K562 (cell line): ENCODE measurements at regions not wholly inside any gene's neighbourhood (a gene's known extent, or its start where the extent isn't known, plus 50 kb on each side); places are given as distances from the start of the nearest gene placed in this dataset.

Source experiments
- CEBPB ChIP-seq: fragments of 450-650 bp; IDR thresholded peaks from 2 replicates; pipeline ENCODE4 v1.6.1; 2016; ENCODE audit warnings: missing genetic modification characterization, missing compliant biosample characterization
- FOXK1 ChIP-seq: sonication (generic); formaldehyde crosslinking; IDR thresholded peaks from 2 replicates; pipeline ENCODE4 v1.8.0; 2022; ENCODE audit warnings: missing genetic modification reagents, mild to moderate bottlenecking, borderline replicate concordance
- NONO ChIP-seq, 2 experiments: fragments of 200-400 bp in 1 of 2; fragments of 450-650 bp in 1 of 2; formaldehyde crosslinking in 1 of 2; IDR thresholded peaks; 2 replicates each; pipeline ENCODE4 v1.6.1; 2017; ENCODE audit warnings: low read depth in 2 of 2, mild to moderate bottlenecking in 2 of 2, moderate library complexity in 2 of 2, low read length in 1 of 2
- TAF1 ChIP-seq: IDR thresholded peaks from 2 replicates; pipeline ENCODE4 v1.6.1; 2011; ENCODE audit warnings: mild to moderate bottlenecking, low read length, moderate library complexity; ENCODE audit not compliant: insufficient read depth, control insufficient read depth, severe bottlenecking; ENCODE audit errors: extremely low read depth
- TF ChIP-seq, protein P1 (sequence below): fragments of 200-400 bp; formaldehyde crosslinking; IDR thresholded peaks from 2 replicates; pipeline ENCODE4 v1.6.1; 2017; ENCODE audit warnings: mild to moderate bottlenecking, low read depth, low read length, moderate library complexity
- TF ChIP-seq, protein P2 (sequence below): fragments of 200-800 bp; sonication (Bioruptor generic); IDR thresholded peaks from 2 replicates; pipeline ENCODE4 v1.6.1; 2016; ENCODE audit warnings: missing genetic modification characterization, missing compliant biosample characterization
- TF ChIP-seq, protein P3 (sequence below): fragments of 450-650 bp; formaldehyde crosslinking; IDR thresholded peaks from 2 replicates; pipeline ENCODE4 v1.4.0; 2020; ENCODE audit warnings: mild to moderate bottlenecking, moderate library complexity

DNA sequence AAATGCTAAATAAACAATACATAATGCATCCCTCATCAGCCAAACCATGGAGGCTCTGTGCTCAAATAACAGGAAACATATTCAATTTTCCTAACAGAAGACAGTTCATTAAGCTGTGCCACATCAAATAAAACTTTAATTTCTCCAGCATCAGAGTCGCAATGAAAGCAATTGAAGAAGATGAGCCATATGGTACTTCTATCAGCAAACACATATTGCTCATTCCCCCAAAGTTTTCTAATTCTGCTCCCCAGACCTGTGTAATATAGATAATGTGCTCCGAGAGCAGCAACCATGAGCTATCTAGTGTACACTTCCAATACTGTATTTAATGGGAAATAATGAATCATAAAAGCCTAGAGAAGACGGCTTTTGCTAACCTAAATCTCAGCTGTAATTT, 263.2 kb downstream of the MEIS1 start (continued):
- TF ChIP-seq, protein P1, sequence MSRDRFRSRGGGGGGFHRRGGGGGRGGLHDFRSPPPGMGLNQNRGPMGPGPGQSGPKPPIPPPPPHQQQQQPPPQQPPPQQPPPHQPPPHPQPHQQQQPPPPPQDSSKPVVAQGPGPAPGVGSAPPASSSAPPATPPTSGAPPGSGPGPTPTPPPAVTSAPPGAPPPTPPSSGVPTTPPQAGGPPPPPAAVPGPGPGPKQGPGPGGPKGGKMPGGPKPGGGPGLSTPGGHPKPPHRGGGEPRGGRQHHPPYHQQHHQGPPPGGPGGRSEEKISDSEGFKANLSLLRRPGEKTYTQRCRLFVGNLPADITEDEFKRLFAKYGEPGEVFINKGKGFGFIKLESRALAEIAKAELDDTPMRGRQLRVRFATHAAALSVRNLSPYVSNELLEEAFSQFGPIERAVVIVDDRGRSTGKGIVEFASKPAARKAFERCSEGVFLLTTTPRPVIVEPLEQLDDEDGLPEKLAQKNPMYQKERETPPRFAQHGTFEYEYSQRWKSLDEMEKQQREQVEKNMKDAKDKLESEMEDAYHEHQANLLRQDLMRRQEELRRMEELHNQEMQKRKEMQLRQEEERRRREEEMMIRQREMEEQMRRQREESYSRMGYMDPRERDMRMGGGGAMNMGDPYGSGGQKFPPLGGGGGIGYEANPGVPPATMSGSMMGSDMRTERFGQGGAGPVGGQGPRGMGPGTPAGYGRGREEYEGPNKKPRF = no peak
- TF ChIP-seq TAF1 = no peak
- TF ChIP-seq, protein P2, sequence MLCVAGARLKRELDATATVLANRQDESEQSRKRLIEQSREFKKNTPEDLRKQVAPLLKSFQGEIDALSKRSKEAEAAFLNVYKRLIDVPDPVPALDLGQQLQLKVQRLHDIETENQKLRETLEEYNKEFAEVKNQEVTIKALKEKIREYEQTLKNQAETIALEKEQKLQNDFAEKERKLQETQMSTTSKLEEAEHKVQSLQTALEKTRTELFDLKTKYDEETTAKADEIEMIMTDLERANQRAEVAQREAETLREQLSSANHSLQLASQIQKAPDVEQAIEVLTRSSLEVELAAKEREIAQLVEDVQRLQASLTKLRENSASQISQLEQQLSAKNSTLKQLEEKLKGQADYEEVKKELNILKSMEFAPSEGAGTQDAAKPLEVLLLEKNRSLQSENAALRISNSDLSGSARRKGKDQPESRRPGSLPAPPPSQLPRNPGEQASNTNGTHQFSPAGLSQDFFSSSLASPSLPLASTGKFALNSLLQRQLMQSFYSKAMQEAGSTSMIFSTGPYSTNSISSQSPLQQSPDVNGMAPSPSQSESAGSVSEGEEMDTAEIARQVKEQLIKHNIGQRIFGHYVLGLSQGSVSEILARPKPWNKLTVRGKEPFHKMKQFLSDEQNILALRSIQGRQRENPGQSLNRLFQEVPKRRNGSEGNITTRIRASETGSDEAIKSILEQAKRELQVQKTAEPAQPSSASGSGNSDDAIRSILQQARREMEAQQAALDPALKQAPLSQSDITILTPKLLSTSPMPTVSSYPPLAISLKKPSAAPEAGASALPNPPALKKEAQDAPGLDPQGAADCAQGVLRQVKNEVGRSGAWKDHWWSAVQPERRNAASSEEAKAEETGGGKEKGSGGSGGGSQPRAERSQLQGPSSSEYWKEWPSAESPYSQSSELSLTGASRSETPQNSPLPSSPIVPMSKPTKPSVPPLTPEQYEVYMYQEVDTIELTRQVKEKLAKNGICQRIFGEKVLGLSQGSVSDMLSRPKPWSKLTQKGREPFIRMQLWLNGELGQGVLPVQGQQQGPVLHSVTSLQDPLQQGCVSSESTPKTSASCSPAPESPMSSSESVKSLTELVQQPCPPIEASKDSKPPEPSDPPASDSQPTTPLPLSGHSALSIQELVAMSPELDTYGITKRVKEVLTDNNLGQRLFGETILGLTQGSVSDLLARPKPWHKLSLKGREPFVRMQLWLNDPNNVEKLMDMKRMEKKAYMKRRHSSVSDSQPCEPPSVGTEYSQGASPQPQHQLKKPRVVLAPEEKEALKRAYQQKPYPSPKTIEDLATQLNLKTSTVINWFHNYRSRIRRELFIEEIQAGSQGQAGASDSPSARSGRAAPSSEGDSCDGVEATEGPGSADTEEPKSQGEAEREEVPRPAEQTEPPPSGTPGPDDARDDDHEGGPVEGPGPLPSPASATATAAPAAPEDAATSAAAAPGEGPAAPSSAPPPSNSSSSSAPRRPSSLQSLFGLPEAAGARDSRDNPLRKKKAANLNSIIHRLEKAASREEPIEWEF (CRISPR knock-in tag) = no peak
- TF ChIP-seq NONO (IDR thresholded peaks at IDR 0.05; ENCODE audit: low read depth in 2 of 2, low read length in 1 of 2) = no peak
- TF ChIP-seq, protein P3, sequence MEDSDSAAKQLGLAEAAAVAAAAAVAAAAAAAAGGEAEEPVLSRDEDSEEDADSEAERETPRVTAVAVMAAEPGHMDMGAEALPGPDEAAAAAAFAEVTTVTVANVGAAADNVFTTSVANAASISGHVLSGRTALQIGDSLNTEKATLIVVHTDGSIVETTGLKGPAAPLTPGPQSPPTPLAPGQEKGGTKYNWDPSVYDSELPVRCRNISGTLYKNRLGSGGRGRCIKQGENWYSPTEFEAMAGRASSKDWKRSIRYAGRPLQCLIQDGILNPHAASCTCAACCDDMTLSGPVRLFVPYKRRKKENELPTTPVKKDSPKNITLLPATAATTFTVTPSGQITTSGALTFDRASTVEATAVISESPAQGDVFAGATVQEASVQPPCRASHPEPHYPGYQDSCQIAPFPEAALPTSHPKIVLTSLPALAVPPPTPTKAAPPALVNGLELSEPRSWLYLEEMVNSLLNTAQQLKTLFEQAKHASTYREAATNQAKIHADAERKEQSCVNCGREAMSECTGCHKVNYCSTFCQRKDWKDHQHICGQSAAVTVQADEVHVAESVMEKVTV (CRISPR knock-in tag) = no peak
- TF ChIP-seq CEBPB (tag) = no peak
- TF ChIP-seq FOXK1 = no peak
